UCSD-AML1 (cell line): ENCODE measurements at regions not wholly inside any gene's neighbourhood (a gene's known extent, or its start where the extent isn't known, plus 50 kb on each side); places are given as distances from the start of the nearest gene placed in this dataset.

Source experiments
- DNase-seq: peaks from one replicate; lab custom pipeline; 2025; ENCODE audit not compliant: unreplicated experiment; lab: John Stamatoyannopoulos, UW

DNA sequence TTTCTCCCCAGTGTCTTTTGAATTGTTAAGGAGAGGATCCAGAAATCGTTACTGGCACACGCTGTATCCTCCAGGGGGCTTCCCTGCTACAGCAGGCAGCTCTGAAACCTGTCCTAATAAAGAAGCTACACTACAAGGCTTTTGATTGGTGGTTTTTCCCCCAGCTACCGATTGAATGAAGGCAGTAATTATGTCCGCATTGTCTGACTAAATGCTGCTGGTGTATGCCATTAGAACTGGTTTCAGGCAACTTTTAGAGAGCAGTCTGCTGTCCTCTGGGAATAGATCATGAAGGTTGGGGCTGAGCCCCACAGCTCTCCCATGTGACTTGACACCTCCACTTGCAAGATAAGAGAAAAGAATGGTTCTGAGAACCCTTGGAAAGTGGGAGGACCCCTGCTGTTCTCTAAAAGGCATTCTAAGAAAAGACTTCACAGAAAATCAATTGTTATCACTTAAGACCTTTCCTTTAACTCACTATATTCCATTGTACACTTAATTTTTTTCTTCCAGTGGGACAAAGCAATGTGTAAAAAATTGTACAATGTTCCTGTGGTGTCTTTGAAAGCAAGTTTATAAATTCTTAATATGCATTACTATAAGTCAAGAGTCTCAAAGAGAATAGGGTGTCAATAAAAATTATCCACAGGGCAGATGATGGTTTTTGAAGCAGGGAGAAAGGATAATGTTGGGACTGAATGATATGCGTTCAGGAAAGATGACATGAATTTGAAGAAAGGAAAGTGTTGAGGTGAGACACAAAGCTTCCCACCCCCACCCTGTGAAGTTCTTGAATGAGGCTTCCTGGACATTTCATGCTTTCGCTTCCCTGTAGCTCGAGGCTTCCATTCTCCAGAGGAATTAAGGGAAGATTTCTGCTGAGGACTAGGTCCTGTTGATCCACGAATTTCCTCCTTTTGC, 53.0 kb upstream of the DAZL start:
- DNase-seq: no peak

DNA sequence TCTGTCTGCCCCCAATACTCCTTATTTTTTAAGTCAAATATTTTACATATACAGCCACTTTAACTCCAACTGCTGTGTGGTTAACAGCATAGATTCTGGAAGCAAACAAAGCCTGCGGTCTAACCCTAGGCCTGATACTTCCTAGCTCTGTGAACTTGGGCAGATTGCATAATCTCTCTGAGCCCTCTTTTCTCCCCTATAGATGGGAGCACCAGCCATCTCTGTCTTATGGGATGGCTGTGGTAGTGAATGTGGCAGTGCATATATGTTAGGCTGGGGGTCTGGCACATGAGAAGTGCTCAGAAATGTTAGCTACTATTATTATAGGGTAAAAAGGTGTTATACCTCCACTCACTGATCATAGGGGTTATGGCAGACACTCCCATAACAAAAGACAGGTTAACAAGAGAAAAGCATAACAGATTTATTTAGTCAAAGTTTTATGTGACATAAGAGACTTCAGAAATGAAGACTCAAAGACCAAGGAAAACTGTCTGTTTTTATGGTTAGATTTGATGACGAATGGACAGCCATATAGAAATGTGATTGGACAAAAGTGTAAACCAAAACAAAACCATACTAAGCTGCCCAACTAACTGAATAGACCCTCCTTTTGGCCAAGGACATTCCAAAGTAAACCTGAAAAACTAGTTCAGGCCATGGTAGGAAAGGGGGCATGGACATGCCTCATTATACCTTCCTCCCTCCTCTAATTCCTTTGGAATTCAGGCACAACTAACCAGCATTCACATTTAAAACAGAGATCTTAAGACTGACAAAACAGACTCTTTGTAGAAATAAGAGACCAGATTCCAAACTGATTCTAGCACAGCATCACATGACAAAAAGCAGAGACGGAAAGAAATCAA, 53.9 kb upstream of the DAZL start:
- DNase-seq: no peak

DNA sequence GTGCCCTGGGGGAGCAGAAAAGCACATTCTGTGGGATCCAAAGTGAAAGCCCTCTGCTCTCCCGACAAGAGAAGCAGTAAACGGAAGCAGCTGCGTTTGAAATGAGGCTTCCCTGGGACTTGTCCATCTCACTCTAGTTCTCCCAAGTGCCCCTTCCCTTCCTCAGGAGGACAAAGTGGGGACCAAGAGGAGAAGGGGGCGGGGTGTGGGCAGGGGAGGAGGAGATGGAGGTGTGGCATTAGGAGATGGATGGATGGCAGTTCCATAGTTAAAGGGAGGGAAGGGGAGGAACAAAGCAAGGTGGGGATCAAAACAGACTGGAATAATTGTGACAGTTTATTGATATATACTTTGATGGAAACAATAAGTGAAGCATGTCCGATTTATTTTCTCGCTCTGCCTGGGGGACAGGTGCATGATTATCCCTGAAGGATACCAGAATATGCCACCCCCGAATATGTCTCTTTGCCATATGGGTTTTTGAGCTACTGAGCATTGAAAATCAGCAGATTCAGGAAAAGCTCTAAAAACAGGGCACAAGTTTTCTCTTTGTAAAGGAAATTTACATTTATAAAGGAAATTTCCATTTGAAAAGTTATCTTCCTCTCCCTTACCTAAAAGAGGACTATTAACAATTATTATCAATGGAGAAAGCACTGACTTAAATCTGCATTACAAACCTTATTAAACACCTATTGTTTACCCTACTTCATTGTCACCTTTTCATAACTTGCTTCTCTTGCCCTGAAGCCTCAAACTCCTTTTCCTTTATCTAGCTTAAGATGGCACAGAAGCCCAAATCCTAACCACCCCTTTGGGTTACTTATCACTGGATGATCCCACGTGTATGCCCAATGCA, 58.9 kb upstream of the DAZL start:
- DNase-seq: no peak

DNA sequence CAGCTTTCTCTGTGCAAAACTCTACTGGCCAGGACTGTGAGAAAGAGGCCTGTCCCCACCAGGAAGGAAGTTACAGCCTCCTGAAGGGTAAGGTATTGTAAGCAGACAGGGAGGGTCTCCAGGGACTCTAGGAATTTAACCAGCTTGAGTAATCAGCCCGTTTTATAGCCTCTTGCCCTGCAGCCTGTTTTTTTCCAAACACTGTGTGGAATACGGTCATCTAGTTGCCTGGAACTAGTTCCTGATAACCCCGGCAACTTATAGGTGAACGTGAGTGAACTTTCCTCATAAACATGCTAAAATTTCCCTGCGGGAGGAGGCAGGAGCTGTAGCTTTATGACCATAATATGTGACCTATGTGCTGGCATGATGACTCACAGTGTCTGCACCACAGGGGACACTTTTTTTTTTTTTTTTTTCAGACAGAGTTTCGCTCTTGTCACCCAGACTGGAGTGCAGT, 60.1 kb upstream of the DAZL start:
- no peak for DNase-seq

DNA sequence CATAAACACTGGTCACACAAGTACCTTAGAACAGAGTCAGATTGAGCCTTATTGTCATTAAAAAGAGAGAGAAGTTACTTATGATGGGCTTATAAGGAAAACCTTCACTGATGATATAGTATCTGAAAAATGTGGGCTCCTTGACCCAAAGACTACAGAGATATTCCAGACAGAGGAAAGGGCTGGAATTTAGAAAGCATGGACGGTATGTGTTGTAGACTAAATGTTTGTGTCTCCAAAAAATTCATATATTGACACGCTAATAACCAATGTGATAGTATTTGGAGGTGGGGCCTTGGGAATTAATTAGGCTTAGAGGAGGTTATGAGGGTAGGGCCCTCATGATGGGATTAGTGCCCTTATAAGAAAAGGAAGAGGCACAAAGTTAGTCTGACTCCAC, 61.0 kb upstream of the DAZL start:
- DNase-seq: no peak

DNA sequence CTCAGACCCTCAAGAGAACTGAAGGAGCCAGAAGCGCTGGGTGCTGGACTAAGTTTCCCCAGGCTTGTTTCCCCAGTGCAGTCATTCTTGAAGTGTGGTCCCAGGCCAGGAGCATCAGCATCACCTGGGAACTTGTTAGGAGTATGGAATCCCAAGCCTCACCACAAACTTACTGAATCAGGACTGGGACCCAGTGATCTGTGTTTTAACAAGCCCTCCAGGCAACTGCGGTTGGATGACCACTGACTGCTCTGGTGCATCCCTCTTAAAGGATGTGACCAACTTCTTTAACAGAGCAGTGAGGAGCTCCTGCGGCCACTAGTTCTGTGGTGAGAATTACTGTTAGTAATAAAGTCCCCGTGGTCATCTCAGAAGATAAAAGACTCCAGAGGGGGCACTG, 62.4 kb upstream of the DAZL start:
- DNase-seq: no peak

DNA sequence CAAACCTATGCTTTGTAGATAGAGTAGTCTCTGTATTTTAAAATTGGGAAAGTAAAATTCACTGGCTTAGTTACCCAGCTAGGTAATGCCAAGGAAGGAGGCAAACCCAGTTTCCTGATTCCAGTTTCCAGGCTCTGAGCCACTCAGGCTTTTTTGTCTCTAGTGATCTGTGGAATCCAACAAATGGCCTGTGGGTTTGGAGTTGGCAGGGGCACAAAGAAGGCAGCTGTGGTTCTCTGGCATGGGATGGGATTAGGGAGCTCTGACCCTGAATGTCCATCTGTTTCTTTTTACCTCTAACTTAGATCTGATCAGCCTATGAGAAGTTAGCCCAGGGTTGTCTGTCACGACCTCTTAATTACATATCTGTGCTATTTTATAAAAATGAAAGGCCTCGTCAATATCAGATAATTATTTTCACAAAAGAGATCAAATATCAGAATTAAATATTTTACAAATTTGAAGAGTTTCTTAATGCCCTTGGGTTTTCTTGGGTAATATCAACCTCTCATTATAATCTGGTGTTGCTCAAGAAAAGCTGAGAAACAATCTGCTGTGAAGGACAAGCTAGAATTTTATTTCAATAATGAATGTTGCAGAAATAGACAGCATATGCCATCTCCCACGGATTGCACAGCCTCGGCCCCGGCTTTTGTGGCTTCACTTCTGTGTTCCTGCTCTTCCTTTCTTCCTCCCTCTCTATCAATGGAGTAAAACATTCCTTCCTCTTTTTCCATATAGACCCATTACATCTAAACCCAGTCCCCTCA, 63.7 kb upstream of the DAZL start:
- DNase-seq: no peak

DNA sequence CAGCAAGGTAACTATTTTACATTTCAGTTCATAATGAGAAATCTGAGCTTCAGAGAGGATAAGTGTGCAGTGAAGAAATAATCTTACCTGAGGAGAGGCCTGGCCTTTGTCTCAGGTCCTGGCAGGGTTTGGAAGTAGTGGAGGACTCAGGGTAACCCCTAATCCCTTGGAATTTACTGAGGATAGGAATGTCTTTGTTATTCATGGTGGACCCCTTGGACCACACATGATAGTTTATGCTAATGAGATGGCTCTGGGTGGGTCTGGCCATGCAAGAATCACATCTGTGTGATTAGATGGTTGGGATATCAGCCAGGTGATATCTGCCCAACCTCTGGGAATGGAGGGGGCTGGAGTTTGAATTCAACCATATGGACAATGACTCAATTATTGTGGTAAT, 65.0 kb upstream of the DAZL start:
- DNase-seq: no peak

DNA sequence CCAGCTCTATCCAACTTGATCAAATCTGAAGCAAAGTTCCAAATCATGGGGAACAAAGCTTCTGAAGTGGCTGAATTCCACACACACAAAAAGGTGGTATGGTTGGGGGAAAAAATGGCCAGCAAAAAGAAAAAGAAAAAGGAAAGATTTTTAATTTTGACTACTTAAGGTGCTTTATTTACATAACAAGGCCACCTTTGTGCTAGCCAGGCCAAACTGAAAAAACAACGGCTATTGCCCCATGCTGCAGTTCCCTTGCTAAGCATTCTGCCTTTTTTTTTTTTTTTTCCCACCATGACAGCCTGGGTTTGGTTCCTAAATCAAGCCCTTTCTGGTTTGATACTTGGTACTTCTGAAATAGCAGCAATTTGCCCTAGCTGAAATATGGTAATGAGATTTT, 66.5 kb upstream of the DAZL start:
- no peak for DNase-seq

DNA sequence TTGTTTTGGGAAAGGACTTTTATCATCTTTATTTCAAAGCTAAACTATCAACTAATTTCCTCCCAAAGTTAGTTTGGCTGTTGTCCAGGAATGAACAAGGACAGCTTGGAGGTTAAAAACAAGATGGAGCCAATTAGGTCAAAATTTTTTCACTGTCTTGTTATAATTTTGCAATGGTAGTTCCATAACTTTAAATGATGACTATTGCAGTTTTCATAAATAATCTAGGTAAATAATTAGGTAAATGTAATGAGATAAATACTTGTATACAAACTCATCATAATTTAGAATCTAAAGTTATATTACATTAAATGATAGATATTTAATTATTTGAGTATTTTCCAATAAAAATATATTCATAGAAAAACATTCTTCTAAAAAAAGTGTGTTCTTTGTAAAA, 68.3 kb upstream of the DAZL start:
- DNase-seq: no peak

DNA sequence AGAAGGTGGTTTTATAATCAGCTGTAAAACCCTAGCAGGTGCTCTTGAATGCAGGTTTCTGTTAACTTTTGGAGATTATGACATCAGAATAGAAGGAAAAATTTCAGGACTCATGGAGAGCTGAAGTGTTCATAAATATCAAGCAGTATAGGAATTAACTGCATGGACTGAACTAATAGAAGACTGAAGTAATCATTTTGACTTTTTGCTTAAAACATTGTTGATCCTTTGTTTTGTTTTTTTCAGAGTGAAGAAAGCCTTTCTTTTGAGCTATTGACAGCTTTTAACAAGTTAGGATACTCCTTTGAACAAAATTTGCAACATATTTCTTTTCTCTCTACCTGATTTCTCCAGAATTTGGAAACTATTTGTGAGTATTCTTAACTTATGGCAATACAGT, 70.6 kb upstream of the DAZL start:
- no peak for DNase-seq

DNA sequence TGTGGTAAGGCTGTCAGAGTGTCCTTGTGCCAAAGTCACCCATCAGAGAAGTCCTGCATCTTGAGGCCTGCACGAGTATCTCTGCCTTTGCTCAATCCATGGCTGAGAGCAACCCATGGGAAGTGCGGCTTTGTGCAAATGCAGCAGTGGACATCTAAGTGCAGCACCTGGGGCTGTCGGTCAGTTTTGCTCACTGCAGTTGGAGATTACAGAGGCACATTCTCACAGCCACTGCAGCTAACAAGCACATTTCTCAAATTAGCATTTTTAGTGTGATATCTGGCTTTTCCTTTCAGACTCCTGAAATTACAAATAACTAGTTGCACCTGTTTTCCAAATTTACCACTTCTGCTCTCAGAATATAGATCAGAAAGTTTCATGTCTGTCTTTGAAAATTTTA, 81.5 kb upstream of the DAZL start:
- no peak for DNase-seq

DNA sequence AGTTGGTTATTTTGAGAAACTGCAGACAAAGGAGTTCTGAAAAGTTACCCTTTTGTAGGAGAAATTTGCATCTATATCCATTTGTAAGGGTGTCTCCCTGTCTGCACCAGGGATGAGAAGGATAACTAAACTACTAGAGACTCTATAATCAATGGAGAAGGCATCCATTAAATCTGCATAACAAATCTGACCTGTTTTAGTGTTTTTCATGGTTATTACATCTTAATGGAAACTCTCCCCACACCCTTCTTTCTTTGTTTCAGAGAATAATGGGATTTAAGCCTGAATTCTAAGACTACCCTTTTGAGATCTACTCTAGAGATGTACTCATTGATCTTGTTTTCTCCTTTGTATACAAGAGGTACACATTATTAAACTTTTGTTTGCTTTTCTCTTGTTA, 82.0 kb upstream of the DAZL start:
- no peak for DNase-seq

DNA sequence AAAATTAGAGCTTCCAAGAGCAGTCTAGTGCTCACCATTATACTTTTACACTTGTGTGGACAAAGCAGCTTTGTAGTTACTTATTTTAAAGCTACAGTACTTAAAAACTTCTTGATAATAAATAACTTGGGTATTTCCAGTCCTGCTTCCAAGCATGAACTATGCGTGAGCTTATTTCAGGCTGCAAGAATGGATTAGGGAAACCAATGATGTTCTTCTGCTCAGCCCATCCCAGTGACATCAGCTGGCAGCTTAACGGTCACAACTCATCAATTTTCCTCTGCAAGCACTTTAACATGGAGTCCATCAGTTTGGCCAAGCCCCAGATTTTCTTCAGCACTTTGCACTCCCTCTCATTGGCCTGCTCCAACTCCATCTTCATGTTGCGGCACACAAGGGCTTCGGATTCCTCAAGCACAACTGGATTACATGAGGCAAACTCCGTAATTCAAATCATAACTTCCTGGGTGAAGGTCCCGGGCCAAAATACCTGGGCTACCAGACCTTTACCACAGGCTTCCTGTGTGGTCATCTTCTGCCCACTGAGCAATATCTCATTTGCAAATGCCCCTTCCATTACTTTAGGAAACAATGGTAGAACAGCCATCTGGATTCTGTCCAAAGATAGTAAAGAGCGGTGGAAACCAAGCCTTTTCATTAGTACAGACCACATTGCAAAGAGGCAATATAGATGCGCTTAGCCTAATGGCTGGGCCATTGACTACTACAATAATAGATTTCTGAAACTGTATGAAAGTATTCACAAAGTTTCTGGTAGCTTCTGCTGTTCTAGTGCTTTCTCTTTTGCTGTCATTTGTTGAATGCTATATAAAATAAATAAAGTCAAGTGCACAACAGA, 87.5 kb upstream of the DAZL start:
- DNase-seq: no peak

DNA sequence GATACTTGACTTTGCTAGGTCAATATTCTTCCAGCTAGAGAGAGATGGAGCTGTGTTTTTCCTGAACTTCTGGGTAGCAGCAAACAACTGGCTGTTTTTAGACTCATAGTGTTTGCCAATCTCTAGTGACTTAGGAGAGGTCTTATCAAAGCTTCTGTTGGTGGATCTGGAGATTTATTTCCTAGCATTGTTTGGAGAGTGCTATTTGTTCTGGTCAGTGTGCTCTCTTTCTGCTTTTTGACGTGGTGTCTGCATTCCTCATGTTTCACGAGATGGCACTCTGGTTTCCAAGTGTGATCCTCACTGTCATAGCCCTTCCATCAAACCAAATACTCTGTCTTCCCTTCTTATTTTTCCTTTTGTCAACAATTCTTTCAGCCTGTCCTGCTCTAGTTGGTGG, 88.6 kb upstream of the DAZL start:
- no peak for DNase-seq

DNA sequence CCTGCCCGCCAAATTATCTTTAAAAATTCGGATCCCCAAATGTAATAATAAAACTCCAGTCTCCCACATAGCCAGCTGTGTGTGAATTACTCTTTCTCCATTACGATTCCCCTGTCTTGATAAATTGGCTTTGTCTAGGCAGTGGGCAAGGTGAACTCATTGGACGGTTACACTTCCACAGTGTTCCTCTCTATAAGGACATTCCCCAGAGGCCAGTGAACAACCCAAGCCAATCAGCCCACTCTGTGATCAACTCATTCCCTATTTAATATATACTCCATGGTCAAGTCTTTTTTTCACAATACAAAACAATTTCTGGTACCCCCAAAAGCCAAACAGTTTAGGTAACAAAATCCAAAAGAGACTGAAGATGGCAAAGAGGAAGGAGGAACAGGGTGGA, 90.5 kb upstream of the DAZL start:
- DNase-seq: no peak

DNA sequence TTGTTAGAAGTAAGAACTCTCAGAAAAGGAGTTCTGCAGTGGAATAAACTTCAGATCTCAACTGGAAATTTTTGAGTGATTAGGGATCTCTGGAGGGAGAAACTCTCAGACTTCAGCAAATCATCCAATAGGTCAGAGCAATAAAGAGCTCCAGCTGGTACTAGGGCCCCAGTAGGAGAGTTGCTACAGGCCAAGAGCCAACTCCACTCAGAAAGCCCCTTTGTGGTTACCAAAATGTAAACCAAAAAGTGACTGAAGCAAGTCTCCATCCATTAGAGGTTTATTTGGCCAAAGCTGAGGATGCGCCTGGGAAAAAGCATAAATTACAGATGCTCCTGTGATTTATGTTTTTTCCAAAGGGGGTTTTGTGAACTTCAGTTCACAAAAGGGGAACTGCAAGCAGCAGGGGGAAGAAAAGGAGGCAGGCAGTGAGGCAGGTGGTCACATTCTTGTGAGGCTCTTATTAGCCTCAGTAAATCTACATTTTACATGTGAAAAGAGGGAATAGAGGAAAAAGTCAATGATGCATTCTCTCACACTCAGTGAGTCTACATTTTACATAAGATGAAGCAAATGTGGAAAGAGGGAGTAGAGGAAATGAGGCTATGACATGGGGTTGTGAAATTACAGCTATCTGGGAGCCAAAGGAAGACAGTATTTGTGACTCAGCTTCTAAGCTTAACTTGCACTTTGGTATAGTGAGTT, 92.4 kb upstream of the DAZL start:
- DNase-seq: no peak

DNA sequence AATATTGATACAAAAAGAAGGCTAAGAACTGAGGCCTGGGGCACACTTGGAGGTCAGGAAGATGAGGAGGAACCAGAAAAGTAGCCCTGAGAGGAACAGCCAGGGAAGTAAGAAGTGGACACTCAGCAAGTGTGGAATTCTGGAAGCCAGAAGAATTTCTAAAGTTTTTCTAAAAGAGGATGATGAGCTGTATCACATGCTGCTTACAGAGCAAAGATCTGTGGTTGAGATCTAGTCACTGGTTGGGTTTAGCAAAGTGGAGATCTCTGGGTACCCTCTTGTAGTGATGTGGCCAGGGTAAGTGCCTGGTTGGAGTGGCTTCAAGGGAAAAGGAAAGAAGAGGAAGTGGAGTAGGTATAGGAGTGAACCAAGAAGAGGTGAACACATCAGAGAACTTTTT, 95.4 kb upstream of the DAZL start:
- no peak for DNase-seq

DNA sequence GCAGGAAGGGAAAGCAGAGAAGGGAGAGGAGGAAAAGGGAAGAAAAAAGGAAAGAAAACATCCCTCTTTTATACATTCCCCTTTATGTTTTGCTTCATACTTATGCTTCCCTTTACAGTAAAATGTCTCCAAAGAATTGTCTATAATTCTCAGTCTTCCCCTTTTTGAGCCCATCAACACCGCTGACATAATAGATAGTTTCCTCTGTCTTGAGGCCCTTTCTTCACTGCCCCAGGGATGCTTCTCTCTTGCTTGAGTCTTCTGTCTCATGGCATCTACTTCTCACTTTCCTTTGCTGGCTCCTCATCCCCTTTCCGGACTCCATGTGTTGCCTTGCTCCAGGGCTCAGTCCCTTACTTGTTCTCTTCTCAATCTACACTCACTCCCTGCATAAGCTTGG, 99.7 kb upstream of the DAZL start:
- no peak for DNase-seq
